ENCODE measurements at regions not wholly inside any gene's neighbourhood (a gene's known extent, or its start where the extent isn't known, plus 50 kb on each side); places are given as distances from the start of the nearest gene placed in this dataset.

- ATAC-seq (replicated peaks in 1 of 4) = no peak
- peaks cover 0 to 8% (median 2%) of the 10 kb centered on the region in 3 donors for H3K9me3 Mint-ChIP-seq
- WGBS (ENCODE audit: insufficient coverage) = 84% methylated on average over 3 of the region's 5 CpGs
Measured at GRCh38 chr1:178620584-178621475, 104.2 kb upstream of the RALGPS2 start.

GRCh38 chr1:178621822-178622221 lies 103.2 kb upstream of the RALGPS2 start:
- POLR2A ChIA-PET = no interaction called here
- DNase-seq (no peak), ATAC-seq (replicated peaks in 1 of 4) (no peak)
- Histone ChIP-seq H3K9me3 (no peaks in the 10 kb centered on the region), H3K27me3 (replicated peaks in 1 of 2; ENCODE audit: control insufficient read depth in 2 of 2, extremely low read depth in 1 of 2, insufficient read depth in 2 of 2, low read length in 1 of 2) (peaks cover 0 to 4% of the 10 kb centered on the region in 2 experiments), H3K27ac (ENCODE audit: low read length) (no peak overlapping the region), H3K4me3 (ENCODE audit: control insufficient read depth in 1 of 2, extremely low read depth in 1 of 2, low read length in 1 of 2) (no peak overlapping the region), H3K36me3 (ENCODE audit: control insufficient read depth in 2 of 2, extremely low read depth in 1 of 2, insufficient read depth in 1 of 2, low read length in 1 of 2) (no peaks in the 10 kb centered on the region), H3K4me1 (ENCODE audit: control insufficient read depth in 1 of 2, extremely low read depth in 1 of 2, insufficient read depth in 2 of 2, low read length in 2 of 2) (no peaks in the 10 kb centered on the region)
- Mint-ChIP-seq H3K27me3 (peaks cover 5 to 16% of the 10 kb centered on the region in 2 donors), H3K27ac (no peak overlapping the region), H3K36me3 (no peaks in the 10 kb centered on the region), H3K9me3 (peaks cover 0 to 8% (median 2%) of the 10 kb centered on the region in 3 donors), H3K4me3 (no peak overlapping the region), H3K4me1 (no peaks in the 10 kb centered on the region)
- CTCF ChIA-PET = no interaction called here
- 80% methylated on average over 3 of the region's 10 CpGs for WGBS (ENCODE audit: insufficient coverage)

More at GRCh38 chr1:178620584-178621475, 104.2 kb upstream of the RALGPS2 start:
- H3K27ac ChIP-seq (ENCODE audit: low read length) = no peak overlapping the region
- Mint-ChIP-seq H3K27me3 (peaks cover 6 to 10% of the 10 kb centered on the region in 2 donors), H3K36me3 (no peaks in the 10 kb centered on the region), H3K4me1 (no peaks in the 10 kb centered on the region), H3K27ac (no peak overlapping the region), H3K4me3 (no peak overlapping the region)
- H3K36me3 ChIP-seq (ENCODE audit: control insufficient read depth in 2 of 2, extremely low read depth in 1 of 2, insufficient read depth in 1 of 2, low read length in 1 of 2) = no peaks in the 10 kb centered on the region
- peaks cover 0 to 4% of the 10 kb centered on the region in 2 experiments for H3K27me3 ChIP-seq (replicated peaks in 1 of 2; ENCODE audit: control insufficient read depth in 2 of 2, extremely low read depth in 1 of 2, insufficient read depth in 2 of 2, low read length in 1 of 2)
- ChIA-PET CTCF (no interaction called here), POLR2A (no interaction called here)
- DNase-seq = no peak
- no peaks in the 10 kb centered on the region for H3K9me3 ChIP-seq
- no peaks in the 10 kb centered on the region for H3K4me1 ChIP-seq (ENCODE audit: control insufficient read depth in 1 of 2, extremely low read depth in 1 of 2, insufficient read depth in 2 of 2, low read length in 2 of 2)
- no peak overlapping the region for H3K4me3 ChIP-seq (ENCODE audit: control insufficient read depth in 1 of 2, extremely low read depth in 1 of 2, low read length in 1 of 2)

GRCh38 chr1:178625695-178626094 lies 99.3 kb upstream of the RALGPS2 start:
- H3K4me3 Mint-ChIP-seq = no peak overlapping the region
- H3K36me3 Mint-ChIP-seq = no peaks in the 10 kb centered on the region
- H3K9me3 ChIP-seq = no peaks in the 10 kb centered on the region
- no peak overlapping the region for H3K27ac Mint-ChIP-seq
- H3K27ac ChIP-seq (ENCODE audit: low read length) = no peak overlapping the region
- H3K4me3 ChIP-seq (ENCODE audit: control insufficient read depth in 1 of 2, extremely low read depth in 1 of 2, low read length in 1 of 2) = no peak overlapping the region
- no peaks in the 10 kb centered on the region for H3K4me1 ChIP-seq (ENCODE audit: control insufficient read depth in 1 of 2, extremely low read depth in 1 of 2, insufficient read depth in 2 of 2, low read length in 2 of 2)
- H3K27me3 Mint-ChIP-seq = peaks cover 2 to 12% of the 10 kb centered on the region in 2 donors
- H3K27me3 ChIP-seq (replicated peaks in 1 of 2; ENCODE audit: control insufficient read depth in 2 of 2, extremely low read depth in 1 of 2, insufficient read depth in 2 of 2, low read length in 1 of 2) = peaks cover 0 to 2% of the 10 kb centered on the region in 2 experiments
- peaks cover 0 to 5% (median 0%) of the 10 kb centered on the region in 3 donors for H3K9me3 Mint-ChIP-seq
- ChIA-PET CTCF (interaction anchor here in 1 of 2 donors (0.6 kb wide), 1 partner anchor 93 kb away, joined by 3 read pairs; no protein-coding TSS in a partner anchor), POLR2A (no interaction called here)
- no peaks in the 10 kb centered on the region for H3K36me3 ChIP-seq (ENCODE audit: control insufficient read depth in 2 of 2, extremely low read depth in 1 of 2, insufficient read depth in 1 of 2, low read length in 1 of 2)
- ATAC-seq (replicated peaks in 1 of 4) = no peak
- WGBS (ENCODE audit: insufficient coverage) = 100% methylated on average over 1 of the region's 1 CpG
- no peak for DNase-seq
- H3K4me1 Mint-ChIP-seq = no peaks in the 10 kb centered on the region

GRCh38 chr1:178627037-178627436 lies 98.0 kb upstream of the RALGPS2 start:
- no peaks in the 10 kb centered on the region for H3K9me3 ChIP-seq
- POLR2A ChIA-PET = interaction anchor here in 1 of 2 donors (0.6 kb wide), 1 partner anchor 158 kb away, joined by 3 read pairs; no protein-coding TSS in a partner anchor
- no peaks in the 10 kb centered on the region for H3K4me1 ChIP-seq (ENCODE audit: control insufficient read depth in 1 of 2, extremely low read depth in 1 of 2, insufficient read depth in 2 of 2, low read length in 2 of 2)
- no peak overlapping the region for H3K4me3 ChIP-seq (ENCODE audit: control insufficient read depth in 1 of 2, extremely low read depth in 1 of 2, low read length in 1 of 2)
- Mint-ChIP-seq H3K9me3 (no peaks in the 10 kb centered on the region), H3K27me3 (peaks cover 2 to 12% of the 10 kb centered on the region in 2 donors), H3K36me3 (no peaks in the 10 kb centered on the region), H3K4me3 (no peak overlapping the region), H3K4me1 (no peaks in the 10 kb centered on the region), H3K27ac (no peak overlapping the region)
- DNase-seq = no peak
- CTCF ChIA-PET = no interaction called here
- 45% methylated on average over 1 of the region's 2 CpGs for whole genome bisulfite sequencing (ENCODE audit: insufficient coverage)
- no peak overlapping the region for H3K27ac ChIP-seq (ENCODE audit: low read length)
- no peaks in the 10 kb centered on the region for H3K36me3 ChIP-seq (ENCODE audit: control insufficient read depth in 2 of 2, extremely low read depth in 1 of 2, insufficient read depth in 1 of 2, low read length in 1 of 2)
- H3K27me3 ChIP-seq (replicated peaks in 1 of 2; ENCODE audit: control insufficient read depth in 2 of 2, extremely low read depth in 1 of 2, insufficient read depth in 2 of 2, low read length in 1 of 2) = peaks cover 0 to 2% of the 10 kb centered on the region in 2 experiments
- no peak for ATAC-seq (replicated peaks in 1 of 4)

GRCh38 chr1:178628637-178629251 lies 96.3 kb upstream of the RALGPS2 start:
- H3K27me3 ChIP-seq (replicated peaks in 1 of 2; ENCODE audit: control insufficient read depth in 2 of 2, extremely low read depth in 1 of 2, insufficient read depth in 2 of 2, low read length in 1 of 2) = peaks cover 0 to 2% of the 10 kb centered on the region in 2 experiments
- CTCF ChIA-PET = interaction anchor here (0.6 to 0.7 kb wide), 2 partner anchors 44 to 163 kb away, joined by 3 to 5 read pairs; no protein-coding TSS in a partner anchor
- POLR2A ChIA-PET = no interaction called here
- no peaks in the 10 kb centered on the region for H3K9me3 ChIP-seq
- Mint-ChIP-seq H3K27me3 (peaks cover 2 to 12% of the 10 kb centered on the region in 2 donors), H3K27ac (no peak overlapping the region), H3K9me3 (no peaks in the 10 kb centered on the region), H3K4me1 (no peaks in the 10 kb centered on the region), H3K36me3 (no peaks in the 10 kb centered on the region), H3K4me3 (no peak overlapping the region)
- WGBS (ENCODE audit: insufficient coverage) = 83% methylated on average over 1 of the region's 2 CpGs
- H3K4me3 ChIP-seq (ENCODE audit: control insufficient read depth in 1 of 2, extremely low read depth in 1 of 2, low read length in 1 of 2) = no peak overlapping the region
- no peaks in the 10 kb centered on the region for H3K4me1 ChIP-seq (ENCODE audit: control insufficient read depth in 1 of 2, extremely low read depth in 1 of 2, insufficient read depth in 2 of 2, low read length in 2 of 2)
- H3K36me3 ChIP-seq (ENCODE audit: control insufficient read depth in 2 of 2, extremely low read depth in 1 of 2, insufficient read depth in 1 of 2, low read length in 1 of 2) = no peaks in the 10 kb centered on the region
- DNase-seq (no peak), ATAC-seq (replicated peaks in 1 of 4) (no peak)
- H3K27ac ChIP-seq (ENCODE audit: low read length) = no peak overlapping the region

GRCh38 chr1:178629252-178630154 lies 95.5 kb upstream of the RALGPS2 start:
- Mint-ChIP-seq H3K27ac (no peak overlapping the region), H3K4me1 (no peaks in the 10 kb centered on the region), H3K9me3 (no peaks in the 10 kb centered on the region), H3K27me3 (peaks cover 2 to 12% of the 10 kb centered on the region in 2 donors), H3K4me3 (no peak overlapping the region), H3K36me3 (no peaks in the 10 kb centered on the region)
- peaks cover 0 to 2% of the 10 kb centered on the region in 2 experiments for H3K27me3 ChIP-seq (replicated peaks in 1 of 2; ENCODE audit: control insufficient read depth in 2 of 2, extremely low read depth in 1 of 2, insufficient read depth in 2 of 2, low read length in 1 of 2)
- ChIA-PET CTCF (no interaction called here), POLR2A (no interaction called here)
- no peak overlapping the region for H3K4me3 ChIP-seq (ENCODE audit: control insufficient read depth in 1 of 2, extremely low read depth in 1 of 2, low read length in 1 of 2)
- no peaks in the 10 kb centered on the region for H3K36me3 ChIP-seq (ENCODE audit: control insufficient read depth in 2 of 2, extremely low read depth in 1 of 2, insufficient read depth in 1 of 2, low read length in 1 of 2)
- H3K27ac ChIP-seq (ENCODE audit: low read length) = no peak overlapping the region
- no peaks in the 10 kb centered on the region for H3K9me3 ChIP-seq
- DNase-seq = no peak
- H3K4me1 ChIP-seq (ENCODE audit: control insufficient read depth in 1 of 2, extremely low read depth in 1 of 2, insufficient read depth in 2 of 2, low read length in 2 of 2) = no peaks in the 10 kb centered on the region
- ATAC-seq (replicated peaks in 1 of 4) = no peak
- 77% methylated on average over 5 of the region's 6 CpGs for whole genome bisulfite sequencing (ENCODE audit: insufficient coverage)

Measured in T-cell (primary cell).